GM12892 (cell line): ENCODE measurements at regions not wholly inside any gene's neighbourhood (a gene's known extent, or its start where the extent isn't known, plus 50 kb on each side); places are given as distances from the start of the nearest gene placed in this dataset.

Source experiments
- DNase-seq: peaks from one replicate; pipeline ENCODE4 v3.0.0; 2011; ENCODE audit not compliant: insufficient read length
- FAIRE-seq: peaks from 2 replicates; lab custom pipeline; 2011; peaks lifted over from hg19 to GRCh38; lab: Jason Lieb, UNC
- POLR2A ChIP-seq: IDR thresholded peaks from 2 replicates; pipeline ENCODE4 v1.6.1; 2011; ENCODE audit warnings: low read depth, low read length, control low read depth
- POLR2AphosphoS5 ChIP-seq: IDR thresholded peaks from 2 replicates; pipeline ENCODE4 v1.6.1; 2011; ENCODE audit warnings: low read depth, low read length, control low read depth
- TAF1 ChIP-seq: IDR thresholded peaks from 2 replicates; pipeline ENCODE4 v1.6.1; 2011; ENCODE audit warnings: low read depth, mild to moderate bottlenecking, control low read depth, low read length, borderline replicate concordance

- FAIRE-seq (no peak), DNase-seq (no peak)
- TF ChIP-seq POLR2A (no peak), POLR2AphosphoS5 (no peak), TAF1 (no peak)
Observed at GRCh38 chr6:85706272-85706671, 63.6 kb upstream of the SYNCRIP start.

- TF ChIP-seq TAF1: no peak
- no peak for TF ChIP-seq POLR2A
- no peak for TF ChIP-seq POLR2AphosphoS5
- FAIRE-seq (no peak), DNase-seq (no peak)
Observed at GRCh38 chr6:85705220-85705619, 62.5 kb upstream of the SYNCRIP start.

DNA sequence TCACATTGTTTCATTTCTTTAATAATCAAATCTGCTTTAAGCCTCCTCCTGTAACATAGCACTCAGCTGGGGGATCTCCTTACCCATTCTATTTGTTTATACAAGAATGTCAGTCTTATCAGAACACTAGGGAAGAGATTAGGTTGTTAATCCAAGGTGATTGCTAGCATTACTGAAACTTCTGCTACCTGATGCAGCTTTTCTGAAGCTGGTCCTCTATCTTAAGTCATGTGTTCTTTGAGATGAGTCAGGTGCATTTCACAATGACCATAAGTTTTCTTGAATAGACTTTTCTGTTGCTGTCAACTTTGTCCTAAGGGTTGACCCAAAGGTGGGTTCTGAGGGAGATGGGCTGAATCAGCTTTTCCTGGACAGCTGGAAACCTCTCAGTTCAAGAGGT is 60.7 kb upstream of the SYNCRIP start:
- DNase-seq: no peak
- no peak for TF ChIP-seq POLR2A
- no peak for TF ChIP-seq TAF1
- TF ChIP-seq POLR2AphosphoS5: no peak
- no peak for FAIRE-seq
